ENCODE measurements at regions not wholly inside any gene's neighbourhood (a gene's known extent, or its start where the extent isn't known, plus 50 kb on each side); places are given as distances from the start of the nearest gene placed in this dataset.

DNA sequence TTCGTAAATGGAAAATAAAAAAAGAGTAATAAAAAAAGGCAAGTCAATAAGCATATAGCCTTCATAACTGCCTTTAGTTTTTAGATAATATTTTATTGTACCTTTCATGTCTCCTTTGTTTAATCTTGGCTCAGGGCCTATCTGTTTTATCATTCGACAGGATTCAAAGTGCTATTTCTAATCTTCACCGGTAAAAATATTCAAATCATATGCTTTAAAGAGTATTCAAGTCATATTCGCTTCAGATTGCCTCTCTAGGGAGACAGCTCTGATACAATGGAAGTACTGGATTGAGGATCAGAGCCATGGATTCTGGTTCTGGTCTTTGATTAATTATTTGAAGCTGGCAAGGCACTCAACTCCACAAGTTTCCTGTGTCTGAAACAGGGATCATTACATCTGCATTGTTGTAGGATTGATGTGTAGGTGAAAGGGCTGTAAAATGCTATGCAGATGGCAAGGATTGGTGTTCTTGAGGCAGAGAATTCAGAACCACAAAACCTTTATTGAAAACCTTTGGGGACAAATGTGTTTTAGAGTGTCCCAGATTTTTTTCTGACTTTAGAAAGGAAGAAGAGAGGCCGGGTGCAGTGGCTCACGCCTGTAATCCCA, 84.3 kb upstream of the RAPH1 start:
- Histone ChIP-seq H3K36me3 (ENCODE audit: control insufficient read depth in 4 of 4, insufficient read depth in 3 of 4, low read depth in 1 of 4, low read length in 3 of 4) (no peaks in the 10 kb centered on the region), H3K9me3 (ENCODE audit: control insufficient read depth in 4 of 4, low read length in 3 of 4) (no peaks in the 10 kb centered on the region), H3K27me3 (ENCODE audit: control insufficient read depth in 4 of 4, insufficient read depth in 4 of 4, low read length in 3 of 4) (no peaks in the 10 kb centered on the region), H3K9ac (ENCODE audit: low read depth in 1 of 2, low read length in 2 of 2) (no peak overlapping the region), H3K27ac (ENCODE audit: low read depth in 1 of 2, low read length in 2 of 2) (no peak overlapping the region), H3K4me3 (ENCODE audit: low read depth in 1 of 3, low read length in 3 of 3) (no peak overlapping the region), H3K4me1 (ENCODE audit: control insufficient read depth in 4 of 4, insufficient read depth in 4 of 4, low read length in 3 of 4) (peaks cover 0 to 1% (median 0%) of the 10 kb centered on the region in 4 donors)
- TF ChIP-seq, protein P1, sequence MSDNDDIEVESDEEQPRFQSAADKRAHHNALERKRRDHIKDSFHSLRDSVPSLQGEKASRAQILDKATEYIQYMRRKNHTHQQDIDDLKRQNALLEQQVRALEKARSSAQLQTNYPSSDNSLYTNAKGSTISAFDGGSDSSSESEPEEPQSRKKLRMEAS (IDR thresholded peaks at IDR 0.05) = no peak
- TF ChIP-seq TAF1 (conservative IDR thresholded peaks at IDR 0.05) = no peak
- TF ChIP-seq JUND (IDR thresholded peaks at IDR 0.05) = no peak
- TF ChIP-seq, protein P2, sequence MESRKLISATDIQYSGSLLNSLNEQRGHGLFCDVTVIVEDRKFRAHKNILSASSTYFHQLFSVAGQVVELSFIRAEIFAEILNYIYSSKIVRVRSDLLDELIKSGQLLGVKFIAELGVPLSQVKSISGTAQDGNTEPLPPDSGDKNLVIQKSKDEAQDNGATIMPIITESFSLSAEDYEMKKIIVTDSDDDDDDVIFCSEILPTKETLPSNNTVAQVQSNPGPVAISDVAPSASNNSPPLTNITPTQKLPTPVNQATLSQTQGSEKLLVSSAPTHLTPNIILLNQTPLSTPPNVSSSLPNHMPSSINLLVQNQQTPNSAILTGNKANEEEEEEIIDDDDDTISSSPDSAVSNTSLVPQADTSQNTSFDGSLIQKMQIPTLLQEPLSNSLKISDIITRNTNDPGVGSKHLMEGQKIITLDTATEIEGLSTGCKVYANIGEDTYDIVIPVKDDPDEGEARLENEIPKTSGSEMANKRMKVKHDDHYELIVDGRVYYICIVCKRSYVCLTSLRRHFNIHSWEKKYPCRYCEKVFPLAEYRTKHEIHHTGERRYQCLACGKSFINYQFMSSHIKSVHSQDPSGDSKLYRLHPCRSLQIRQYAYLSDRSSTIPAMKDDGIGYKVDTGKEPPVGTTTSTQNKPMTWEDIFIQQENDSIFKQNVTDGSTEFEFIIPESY (IDR thresholded peaks at IDR 0.05) = no peak
- no peak for TF ChIP-seq NR2F2 (IDR thresholded peaks at IDR 0.05)
- TF ChIP-seq, protein P3, sequence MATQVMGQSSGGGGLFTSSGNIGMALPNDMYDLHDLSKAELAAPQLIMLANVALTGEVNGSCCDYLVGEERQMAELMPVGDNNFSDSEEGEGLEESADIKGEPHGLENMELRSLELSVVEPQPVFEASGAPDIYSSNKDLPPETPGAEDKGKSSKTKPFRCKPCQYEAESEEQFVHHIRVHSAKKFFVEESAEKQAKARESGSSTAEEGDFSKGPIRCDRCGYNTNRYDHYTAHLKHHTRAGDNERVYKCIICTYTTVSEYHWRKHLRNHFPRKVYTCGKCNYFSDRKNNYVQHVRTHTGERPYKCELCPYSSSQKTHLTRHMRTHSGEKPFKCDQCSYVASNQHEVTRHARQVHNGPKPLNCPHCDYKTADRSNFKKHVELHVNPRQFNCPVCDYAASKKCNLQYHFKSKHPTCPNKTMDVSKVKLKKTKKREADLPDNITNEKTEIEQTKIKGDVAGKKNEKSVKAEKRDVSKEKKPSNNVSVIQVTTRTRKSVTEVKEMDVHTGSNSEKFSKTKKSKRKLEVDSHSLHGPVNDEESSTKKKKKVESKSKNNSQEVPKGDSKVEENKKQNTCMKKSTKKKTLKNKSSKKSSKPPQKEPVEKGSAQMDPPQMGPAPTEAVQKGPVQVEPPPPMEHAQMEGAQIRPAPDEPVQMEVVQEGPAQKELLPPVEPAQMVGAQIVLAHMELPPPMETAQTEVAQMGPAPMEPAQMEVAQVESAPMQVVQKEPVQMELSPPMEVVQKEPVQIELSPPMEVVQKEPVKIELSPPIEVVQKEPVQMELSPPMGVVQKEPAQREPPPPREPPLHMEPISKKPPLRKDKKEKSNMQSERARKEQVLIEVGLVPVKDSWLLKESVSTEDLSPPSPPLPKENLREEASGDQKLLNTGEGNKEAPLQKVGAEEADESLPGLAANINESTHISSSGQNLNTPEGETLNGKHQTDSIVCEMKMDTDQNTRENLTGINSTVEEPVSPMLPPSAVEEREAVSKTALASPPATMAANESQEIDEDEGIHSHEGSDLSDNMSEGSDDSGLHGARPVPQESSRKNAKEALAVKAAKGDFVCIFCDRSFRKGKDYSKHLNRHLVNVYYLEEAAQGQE (IDR thresholded peaks at IDR 0.05) = no peak
- no peak for TF ChIP-seq FOXA2 (IDR thresholded peaks at IDR 0.05)
- TF ChIP-seq EGR1 (IDR thresholded peaks at IDR 0.05; ENCODE audit: low read depth in 2 of 2) = no peak
- DNase-seq (ENCODE audit: low spot score) = no peak
- WGBS = 67% methylated on average over 6 of the region's 6 CpGs

DNA sequence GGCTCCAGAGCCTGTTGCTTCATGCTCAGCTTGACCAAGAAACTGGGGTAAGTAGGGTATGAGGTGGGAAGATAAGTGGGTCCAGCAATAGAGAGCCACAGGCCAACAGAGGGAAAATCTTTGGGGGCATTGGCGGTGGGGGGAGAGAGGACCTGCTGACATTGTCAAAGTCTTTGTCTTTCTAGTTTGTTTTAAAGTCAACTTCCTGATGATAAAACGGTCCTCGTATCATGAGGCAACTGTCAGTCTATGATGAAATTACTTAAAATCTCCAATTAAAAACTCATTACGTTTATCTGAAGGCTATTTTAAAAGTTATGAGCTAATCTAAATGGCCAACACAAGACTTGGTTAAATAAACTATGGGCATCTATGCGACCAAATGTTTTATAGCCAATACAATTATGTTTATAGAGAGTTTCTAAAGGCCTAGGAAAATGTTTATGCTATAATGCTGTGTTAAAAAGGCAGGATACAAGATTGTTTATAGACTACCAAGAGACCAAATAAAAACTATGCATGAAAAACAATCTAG, 84.4 kb upstream of the CD28 start:
- H3K27ac ChIP-seq (ENCODE audit: low read depth in 1 of 2, low read length in 2 of 2) = no peak overlapping the region
- peaks cover 4 to 15% (median 6%) of the 10 kb centered on the region in 4 donors for H3K4me1 ChIP-seq (ENCODE audit: control insufficient read depth in 4 of 4, insufficient read depth in 4 of 4, low read length in 3 of 4)
- no peak for DNase-seq (ENCODE audit: low spot score)
- H3K9ac ChIP-seq (ENCODE audit: low read depth in 1 of 2, low read length in 2 of 2) = no peak overlapping the region
- H3K4me3 ChIP-seq (ENCODE audit: low read depth in 1 of 3, low read length in 3 of 3) = no peak overlapping the region
- no peaks in the 10 kb centered on the region for H3K27me3 ChIP-seq (ENCODE audit: control insufficient read depth in 4 of 4, insufficient read depth in 4 of 4, low read length in 3 of 4)
- WGBS = 74% methylated on average over 5 of the region's 5 CpGs
- no peaks in the 10 kb centered on the region for H3K36me3 ChIP-seq (ENCODE audit: control insufficient read depth in 4 of 4, insufficient read depth in 3 of 4, low read depth in 1 of 4, low read length in 3 of 4)
- no peaks in the 10 kb centered on the region for H3K9me3 ChIP-seq (ENCODE audit: control insufficient read depth in 4 of 4, low read length in 3 of 4)
- TF ChIP-seq FOXA1 (IDR thresholded peaks at IDR 0.05) = no peak
- no peak for TF ChIP-seq JUND (IDR thresholded peaks at IDR 0.05)
- TF ChIP-seq FOXA2 (IDR thresholded peaks at IDR 0.05) = no peak
- no peak for TF ChIP-seq EGR1 (IDR thresholded peaks at IDR 0.05; ENCODE audit: low read depth in 2 of 2)
- TF ChIP-seq RAD21 (IDR thresholded peaks at IDR 0.05) = no peak
- TF ChIP-seq SP1 (IDR thresholded peaks at IDR 0.05) = no peak
- TF ChIP-seq, protein P4, sequence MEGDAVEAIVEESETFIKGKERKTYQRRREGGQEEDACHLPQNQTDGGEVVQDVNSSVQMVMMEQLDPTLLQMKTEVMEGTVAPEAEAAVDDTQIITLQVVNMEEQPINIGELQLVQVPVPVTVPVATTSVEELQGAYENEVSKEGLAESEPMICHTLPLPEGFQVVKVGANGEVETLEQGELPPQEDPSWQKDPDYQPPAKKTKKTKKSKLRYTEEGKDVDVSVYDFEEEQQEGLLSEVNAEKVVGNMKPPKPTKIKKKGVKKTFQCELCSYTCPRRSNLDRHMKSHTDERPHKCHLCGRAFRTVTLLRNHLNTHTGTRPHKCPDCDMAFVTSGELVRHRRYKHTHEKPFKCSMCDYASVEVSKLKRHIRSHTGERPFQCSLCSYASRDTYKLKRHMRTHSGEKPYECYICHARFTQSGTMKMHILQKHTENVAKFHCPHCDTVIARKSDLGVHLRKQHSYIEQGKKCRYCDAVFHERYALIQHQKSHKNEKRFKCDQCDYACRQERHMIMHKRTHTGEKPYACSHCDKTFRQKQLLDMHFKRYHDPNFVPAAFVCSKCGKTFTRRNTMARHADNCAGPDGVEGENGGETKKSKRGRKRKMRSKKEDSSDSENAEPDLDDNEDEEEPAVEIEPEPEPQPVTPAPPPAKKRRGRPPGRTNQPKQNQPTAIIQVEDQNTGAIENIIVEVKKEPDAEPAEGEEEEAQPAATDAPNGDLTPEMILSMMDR (IDR thresholded peaks at IDR 0.05; ENCODE audit: low read depth, low read length, missing input control) = no peak
- TF ChIP-seq, protein P5, sequence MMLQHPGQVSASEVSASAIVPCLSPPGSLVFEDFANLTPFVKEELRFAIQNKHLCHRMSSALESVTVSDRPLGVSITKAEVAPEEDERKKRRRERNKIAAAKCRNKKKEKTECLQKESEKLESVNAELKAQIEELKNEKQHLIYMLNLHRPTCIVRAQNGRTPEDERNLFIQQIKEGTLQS (IDR thresholded peaks at IDR 0.05) = no peak
- no peak for TF ChIP-seq HNF4G (IDR thresholded peaks at IDR 0.05)
- no peak for TF ChIP-seq GABPA (IDR thresholded peaks at IDR 0.05 in 1 of 2, conservative IDR thresholded peaks at IDR 0.05 in 1 of 2)
- no peak for TF ChIP-seq TAF1 (conservative IDR thresholded peaks at IDR 0.05)
- TF ChIP-seq, protein P2 (IDR thresholded peaks at IDR 0.05) = no peak
- no peak for TF ChIP-seq NR2F2 (IDR thresholded peaks at IDR 0.05)
- TF ChIP-seq YY1 (IDR thresholded peaks at IDR 0.05) = no peak
- TF ChIP-seq, protein P1 (IDR thresholded peaks at IDR 0.05) = no peak
- no peak for TF ChIP-seq HNF4A (conservative IDR thresholded peaks at IDR 0.05)
